K562 (cell line): ENCODE measurements at regions not wholly inside any gene's neighbourhood (a gene's known extent, or its start where the extent isn't known, plus 50 kb on each side); places are given as distances from the start of the nearest gene placed in this dataset.

ENCODE experiments used
- ATAC-seq: fragments of 200-7000 bp; cut with Tn5 transposase; 3 replicates; pipeline ENCODE4 v1.9.1; 2020; ENCODE audit warnings: moderate library complexity
- BruUV-seq: library from RNA; stranded (reverse); fragments of 400-500 nt; replicated peaks from 2 replicates; lab custom pipeline; 2021; lab: Mats Ljungman, UMichigan
- CTCF ChIA-PET: fragments of 300-600 bp; formaldehyde crosslinking; extraction: SDS; loops from one replicate; lab custom pipeline; 2021; ENCODE audit warnings: low intra/inter-chr PET ratio; lab: Yijun Ruan, JAX
- POLR2A ChIA-PET: fragments of 300-600, 350-650 bp; sonication (Branson Sonifier 250); formaldehyde crosslinking; extraction: SDS; loops from one replicate; lab custom pipeline; 2021; ENCODE audit warnings: antibody characterized with exemption, inconsistent platforms; lab: Yijun Ruan, JAX
- DNase-seq, 4 experiments: peaks; one replicate each; pipeline versions ENCODE4 v3.0.0 to v3.0.0-alpha.2; 2011 to 2018; ENCODE audit warnings: low spot score in 3 of 4, mixed read lengths in 3 of 4; ENCODE audit errors: extremely low read depth in 1 of 4
- FAIRE-seq: peaks from 2 replicates; lab custom pipeline; 2011; peaks lifted over from hg19 to GRCh38; lab: Jason Lieb, UNC
- H2AFZ ChIP-seq: 2 replicates; pipeline ENCODE4 v1.6.0; 2011; ENCODE audit warnings: low read depth, low read length, control low read depth, inconsistent platforms
- H3K27ac ChIP-seq: fragments of 200-600 bp; 3 replicates; pipeline ENCODE4 v1.8.0; 2011; ENCODE audit warnings: low read depth, mild to moderate bottlenecking, control low read depth, inconsistent platforms, low read length, moderate library complexity, mixed read lengths; ENCODE audit errors: extremely low read depth
- H3K27me3 ChIP-seq, 2 experiments: fragments of 300-600 bp in 1 of 2; 2 replicates in 1 of 2; 3 replicates in 1 of 2; pipeline versions ENCODE4 v1.6.0 to v1.8.0; 2011; ENCODE audit warnings: inconsistent platforms in 2 of 2, low read length in 2 of 2, mild to moderate bottlenecking in 1 of 2, mixed read lengths in 1 of 2, moderate library complexity in 1 of 2; ENCODE audit not compliant: control insufficient read depth in 2 of 2, insufficient read depth in 2 of 2
- H3K36me3 ChIP-seq: fragments of 300-600 bp; 3 replicates; pipeline ENCODE4 v1.8.0; 2011; ENCODE audit warnings: mild to moderate bottlenecking, low read length, inconsistent platforms; ENCODE audit not compliant: control insufficient read depth, insufficient read depth
- H3K4me1 ChIP-seq, 2 experiments: fragments of 200-600 bp in 1 of 2; replicated peaks in 1 of 2; 2 replicates in 1 of 2; 3 replicates in 1 of 2; pipeline versions ENCODE4 v1.5.1 to v1.8.0; 2011; ENCODE audit warnings: inconsistent platforms in 2 of 2, low read length in 2 of 2, mild to moderate bottlenecking in 1 of 2, mixed read lengths in 1 of 2, moderate library complexity in 1 of 2; ENCODE audit not compliant: control insufficient read depth in 2 of 2, insufficient read depth in 2 of 2
- H3K4me2 ChIP-seq: 2 replicates; pipeline ENCODE4 v1.6.1; 2011; ENCODE audit warnings: low read length, control low read depth, inconsistent platforms, mixed read lengths; ENCODE audit not compliant: insufficient read depth
- H3K4me3 ChIP-seq: fragments of 200-600 bp; sonication (generic), shearing (Covaris generic); 2 replicates; pipeline ENCODE4 v1.5.1; 2016; ENCODE audit warnings: control low read depth, inconsistent platforms
- H3K79me2 ChIP-seq: fragments of 200-600 bp; 3 replicates; pipeline ENCODE4 v1.8.0; 2011; ENCODE audit warnings: low read length, inconsistent platforms; ENCODE audit not compliant: control insufficient read depth, insufficient read depth
- H3K9ac ChIP-seq, 2 experiments: 2 replicates each; pipeline versions ENCODE4 v1.6.0 to v1.6.1; 2011; ENCODE audit warnings: low read depth in 2 of 2, low read length in 2 of 2, control low read depth in 1 of 2, inconsistent platforms in 1 of 2, mild to moderate bottlenecking in 1 of 2, mixed read lengths in 1 of 2; ENCODE audit not compliant: insufficient read depth in 1 of 2
- H3K9me1 ChIP-seq: one replicate; pipeline ENCODE4 v1.6.0; 2011; ENCODE audit warnings: inconsistent platforms, mild to moderate bottlenecking, low read length, moderate library complexity; ENCODE audit not compliant: control insufficient read depth, insufficient read depth
- H3K9me3 ChIP-seq: replicated peaks from 2 replicates; pipeline ENCODE4 v1.5.1; 2011; ENCODE audit warnings: low read depth, low read length, inconsistent platforms; ENCODE audit not compliant: control insufficient read depth, insufficient read depth
- H4K20me1 ChIP-seq: replicated peaks from 2 replicates; pipeline ENCODE4 v1.6.1; 2011; ENCODE audit warnings: low read length, inconsistent platforms, mixed read lengths; ENCODE audit not compliant: control insufficient read depth, insufficient read depth
- FOXA1 ChIP-seq: fragments of 450-650 bp; IDR thresholded peaks from 2 replicates; pipeline ENCODE4 v1.6.1; 2016; ENCODE audit warnings: mild to moderate bottlenecking, borderline replicate concordance
- HMBOX1 ChIP-seq: sonication (generic); IDR thresholded peaks from 2 replicates; pipeline ENCODE4 v1.6.1; 2016
- NFATC3 ChIP-seq: fragments of 450-650 bp; IDR thresholded peaks from 2 replicates; pipeline ENCODE4 v1.6.1; 2017; ENCODE audit warnings: mild to moderate bottlenecking
- PHB ChIP-seq: fragments of 250-450 bp; sonication (Bioruptor Pico); IDR thresholded peaks from 2 replicates; pipeline ENCODE4 v1.5.0; 2021
- POLR3A ChIP-seq: IDR thresholded peaks from 2 replicates; pipeline ENCODE4 v1.6.1; 2011; ENCODE audit warnings: borderline replicate concordance, mild to moderate bottlenecking, moderate library complexity; ENCODE audit not compliant: insufficient read length, insufficient read depth; ENCODE audit errors: extremely low read depth
- SMARCC2 ChIP-seq: fragments of 450-650 bp; IDR thresholded peaks from 2 replicates; pipeline ENCODE4 v1.6.1; 2017; ENCODE audit warnings: antibody characterized with exemption, moderate library complexity, mild to moderate bottlenecking, low read depth
- TFAM ChIP-seq: fragments of 250-450 bp; sonication (Bioruptor Pico); conservative IDR thresholded peaks from 2 replicates; pipeline ENCODE4 v1.5.0; 2021; ENCODE audit warnings: mild to moderate bottlenecking, moderate library complexity
- TRIM28 ChIP-seq: fragments of 450-650 bp; IDR thresholded peaks from 2 replicates; pipeline ENCODE4 v1.6.1; 2017
- WGBS: fragments of 100-300 bp; shearing (Covaris generic); methylation state at CpG from one replicate; pipeline ENCODE4 v1.1.6; 2016; ENCODE audit warnings: low coverage, mixed read lengths; ENCODE audit not compliant: insufficient coverage; ENCODE audit errors: missing lambda C conversion rate; 5-methylcytosine and 5-hydroxymethylcytosine counted together
- in situ Hi-C: fragments of 300-500 bp; cut with MboI; formaldehyde crosslinking; loops from 4 replicates; pipeline ENCODE4 v1.15.0; 2018; ENCODE audit warnings: inconsistent platforms, mixed read lengths
- intact Hi-C: fragments of 100-400 bp; cut with micrococcal nuclease; formaldehyde crosslinking; loops from 2 replicates; pipeline ENCODE4 v1.14.2; 2022
- TF ChIP-seq, protein P1 (sequence below): sonication (generic); formaldehyde crosslinking; IDR thresholded peaks from 2 replicates; pipeline ENCODE4 v1.9.0; 2022; ENCODE audit warnings: mild to moderate bottlenecking, missing genetic modification reagents
- TF ChIP-seq, protein P2 (sequence below): sonication (generic); formaldehyde crosslinking; IDR thresholded peaks from 2 replicates; pipeline ENCODE4 v1.8.0; 2022; ENCODE audit warnings: missing genetic modification reagents, mild to moderate bottlenecking, borderline replicate concordance

- TF ChIP-seq TRIM28 (no peak), TFAM (no peak), HMBOX1 (no peak), SMARCC2 (no peak), FOXA1 (no peak), PHB (CRISPR knock-in tag) (no peak)
- TF ChIP-seq, protein P1, sequence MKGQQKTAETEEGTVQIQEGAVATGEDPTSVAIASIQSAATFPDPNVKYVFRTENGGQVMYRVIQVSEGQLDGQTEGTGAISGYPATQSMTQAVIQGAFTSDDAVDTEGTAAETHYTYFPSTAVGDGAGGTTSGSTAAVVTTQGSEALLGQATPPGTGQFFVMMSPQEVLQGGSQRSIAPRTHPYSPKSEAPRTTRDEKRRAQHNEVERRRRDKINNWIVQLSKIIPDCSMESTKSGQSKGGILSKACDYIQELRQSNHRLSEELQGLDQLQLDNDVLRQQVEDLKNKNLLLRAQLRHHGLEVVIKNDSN (CRISPR knock-in tag): no peak
- TF ChIP-seq, protein P2, sequence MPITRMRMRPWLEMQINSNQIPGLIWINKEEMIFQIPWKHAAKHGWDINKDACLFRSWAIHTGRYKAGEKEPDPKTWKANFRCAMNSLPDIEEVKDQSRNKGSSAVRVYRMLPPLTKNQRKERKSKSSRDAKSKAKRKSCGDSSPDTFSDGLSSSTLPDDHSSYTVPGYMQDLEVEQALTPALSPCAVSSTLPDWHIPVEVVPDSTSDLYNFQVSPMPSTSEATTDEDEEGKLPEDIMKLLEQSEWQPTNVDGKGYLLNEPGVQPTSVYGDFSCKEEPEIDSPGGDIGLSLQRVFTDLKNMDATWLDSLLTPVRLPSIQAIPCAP: no peak
These were observed 884.4 kb upstream of the CELF2 start (continued) for GRCh38 chr10:10133281-10133680.

DNA sequence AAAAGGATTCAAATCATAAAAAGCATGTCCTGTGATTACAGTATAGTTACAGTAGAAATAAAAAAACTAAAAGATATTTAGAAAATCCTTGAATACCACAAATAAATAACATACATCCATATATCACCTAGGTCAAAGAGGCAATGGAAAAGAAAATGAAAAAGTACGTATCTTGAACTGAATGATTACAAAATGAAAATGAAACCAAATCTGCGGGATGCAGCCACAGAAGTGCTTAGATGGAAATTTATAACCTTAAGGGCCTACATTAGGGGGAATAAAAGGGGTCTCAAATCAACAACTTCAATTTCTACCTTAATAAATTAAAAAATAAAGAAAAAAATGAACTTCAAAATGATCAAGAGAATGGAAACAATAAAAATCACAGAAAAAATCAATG lies 879.0 kb upstream of the CELF2 start:
- Histone ChIP-seq H3K27ac (no peak overlapping the region), H3K79me2 (no peaks in the 10 kb centered on the region), H3K9me3 (no peaks in the 10 kb centered on the region; the same call in 1 of the 2 replicates), H3K36me3 (no peaks in the 10 kb centered on the region), H3K4me1 (no peaks in the 10 kb centered on the region), H4K20me1 (no peaks in the 10 kb centered on the region), H3K4me3 (no peak overlapping the region), H3K9me1 (no peaks in the 10 kb centered on the region), H2AFZ (no peak overlapping the region), H3K27me3 (no peaks in the 10 kb centered on the region), H3K4me2 (no peak overlapping the region), H3K9ac (no peak overlapping the region)
- BruUV-seq: no TSS peak
- intact Hi-C loops (no loop called here), in situ Hi-C loops (no loop called here)
- CTCF ChIA-PET: no interaction called here
- ATAC-seq: no peak
- no peak for DNase-seq
- FAIRE-seq: no peak
- WGBS: 0% methylated on average over 2 of the region's 2 CpGs
- POLR2A ChIA-PET: no interaction called here
- TF ChIP-seq POLR3A (no peak), NFATC3 (no peak)
